Psoas muscle (tissue), 7 donors: ENCODE measurements at regions not wholly inside any gene's neighbourhood (a gene's known extent, or its start where the extent isn't known, plus 50 kb on each side); places are given as distances from the start of the nearest gene placed in this dataset.

Experiments used
- ATAC-seq, 4 donors: fragments of 200-7000 bp; cut with Tn5 transposase; one replicate each; pipeline ENCODE4 v1.9.1; 2020; ENCODE audit warnings: moderate library complexity in 3 of 4, mild to moderate bottlenecking in 2 of 4
- DNase-seq, 2 donors: peaks; one replicate each; pipeline ENCODE4 v3.0.0-alpha.2; 2020
- H3K27ac ChIP-seq: fragments of 200-600 bp; one replicate; pipeline ENCODE4 v1.8.0; 2022
- H3K27me3 ChIP-seq, 3 donors: fragments of 200-600 bp in 1 of 3; one replicate each; pipeline versions ENCODE4 v1.6.1 to v1.8.0; 2013 to 2022; ENCODE audit warnings: low read length in 2 of 3, mild to moderate bottlenecking in 2 of 3, moderate library complexity in 1 of 3; ENCODE audit not compliant: insufficient read depth in 3 of 3
- H3K36me3 ChIP-seq, 2 donors: fragments of 200-600 bp in 1 of 2; one replicate each; pipeline versions ENCODE4 v1.6.1 to v1.8.0; 2013 to 2022; ENCODE audit warnings: low read depth in 1 of 2, mild to moderate bottlenecking in 1 of 2, moderate library complexity in 1 of 2; ENCODE audit not compliant: insufficient read depth in 1 of 2
- H3K4me1 ChIP-seq: fragments of 200-600 bp; one replicate; pipeline ENCODE4 v1.8.0; 2022
- H3K4me3 ChIP-seq: fragments of 200-600 bp; one replicate; pipeline ENCODE4 v1.8.0; 2022; ENCODE audit warnings: mild to moderate bottlenecking
- H3K9me3 ChIP-seq: fragments of 200-600 bp; one replicate; pipeline ENCODE4 v1.8.0; 2022
- CTCF ChIP-seq: fragments of 200-600 bp; IDR thresholded peaks from one replicate; pipeline ENCODE4 v1.8.0; 2022; ENCODE audit warnings: antibody characterized with exemption
- WGBS, 3 donors: extraction: QIAGEN DNeasy Blood & Tissue Kit; methylation state at CpG; one replicate each; pipeline versions ENCODE4 v1.1.6 to v1.1.7; 2013; 5-methylcytosine and 5-hydroxymethylcytosine counted together
- intact Hi-C, 2 donors: fragments of 100-400 bp; cut with DNase I; formaldehyde crosslinking; loops; one replicate each; pipeline versions ENCODE4 v1.11.0 to v1.14.2; 2022
- donor health status: healthy with polysubstance abuse.
- donor health status: DM: no; HTN: no; CAD: no; lungs with moderate emphysema.
- donor health status: Bipolar disorder and iron deficiency.
- donor health status: healthy.
- donor health status: DM: yes; HTN: yes; CAD: no.
- donor health status: DM: no; HTN: no; CAD: no.
- donor health status: DM: yes; HTN: yes; CAD: no.

- ATAC-seq, result peak in 1 of 4 donors; percentile 28
- DNase-seq, result no peak
- 60 to 66% (median 63%) methylated on average over 2 of the region's 2 CpGs for WGBS, 3 donors
- H3K27me3 ChIP-seq, result peaks cover 0 to 7% (median 0%) of the 10 kb centered on the region in 3 donors
- peaks cover 1% of the 10 kb centered on the region for H3K4me1 ChIP-seq
- intact Hi-C loops, result no loop called here
- no peak overlapping the region for H3K27ac ChIP-seq
- no peak overlapping the region for H3K4me3 ChIP-seq
- no peaks in the 10 kb centered on the region for H3K36me3 ChIP-seq
- no peak for TF ChIP-seq CTCF
- no peaks in the 10 kb centered on the region for H3K9me3 ChIP-seq
Measured at GRCh38 chr15:61660579-61660978, 399.7 kb downstream of the VPS13C start.

GRCh38 chr15:61659566-61660190, 400.6 kb downstream of the VPS13C start:
- Histone ChIP-seq H3K9me3 (no peaks in the 10 kb centered on the region), H3K27ac (no peak overlapping the region), H3K36me3 (no peaks in the 10 kb centered on the region), H3K27me3 (peaks cover 0 to 7% (median 0%) of the 10 kb centered on the region in 3 donors), H3K4me1 (peaks cover 8% of the 10 kb centered on the region), H3K4me3 (no peak overlapping the region)
- DNase-seq, result no peak
- no peak for ATAC-seq
- no peak for TF ChIP-seq CTCF
- intact Hi-C loops, result no loop called here
- 62 to 69% (median 65%) methylated on average over 5 of the region's 5 CpGs for WGBS, 3 donors

GRCh38 chr15:61657461-61657860, 402.8 kb downstream of the VPS13C start:
- Histone ChIP-seq H3K4me1 (peaks cover 20% of the 10 kb centered on the region), H3K4me3 (no peak overlapping the region), H3K36me3 (no peaks in the 10 kb centered on the region), H3K27me3 (no peaks in the 10 kb centered on the region), H3K27ac (no peak overlapping the region), H3K9me3 (no peaks in the 10 kb centered on the region)
- intact Hi-C loops, result no loop called here
- 85 to 92% (median 91%) methylated on average over 4 of the region's 4 CpGs for WGBS, 3 donors
- no peak for TF ChIP-seq CTCF
- no peak for DNase-seq
- no peak for ATAC-seq

DNA sequence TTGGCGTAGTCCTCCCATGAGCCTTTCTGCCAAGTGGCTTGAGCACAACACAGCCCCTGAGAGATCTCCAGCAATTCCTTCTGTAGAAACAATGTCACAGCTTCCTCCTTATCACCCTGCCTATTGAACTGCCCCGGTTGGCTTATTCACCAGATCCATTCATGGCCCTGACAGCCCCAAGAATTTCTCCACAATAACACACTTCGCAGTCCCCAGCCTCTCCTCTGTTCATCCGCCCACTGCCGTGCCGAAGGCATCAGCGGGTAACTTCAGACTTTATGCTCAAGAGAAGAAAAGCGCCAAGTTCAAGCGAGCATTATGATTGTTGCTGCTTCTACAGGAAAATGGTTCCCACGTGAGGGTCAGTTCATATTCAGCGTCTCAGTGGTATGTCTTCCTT, 403.9 kb downstream of the VPS13C start:
- 96 to 97% (median 96%) methylated on average over 11 of the region's 11 CpGs for WGBS, 3 donors
- Histone ChIP-seq H3K4me3 (no peak overlapping the region), H3K9me3 (no peaks in the 10 kb centered on the region), H3K27me3 (no peaks in the 10 kb centered on the region), H3K36me3 (no peaks in the 10 kb centered on the region), H3K4me1 (peaks cover 21% of the 10 kb centered on the region), H3K27ac (no peak overlapping the region)
- no peak for DNase-seq
- no peak for ATAC-seq
- intact Hi-C loops, result no loop called here
- TF ChIP-seq CTCF, result no peak

- TF ChIP-seq CTCF, result no peak
- Histone ChIP-seq H3K27me3 (no peaks in the 10 kb centered on the region), H3K9me3 (no peaks in the 10 kb centered on the region), H3K4me1 (peaks cover 21% of the 10 kb centered on the region), H3K36me3 (no peaks in the 10 kb centered on the region), H3K27ac (no peak overlapping the region), H3K4me3 (no peak overlapping the region)
- WGBS, 3 donors, result 52 to 82% (median 62%) methylated on average over 3 of the region's 3 CpGs
- no peak for ATAC-seq
- intact Hi-C loops, result no loop called here
- DNase-seq, result no peak
Measured at GRCh38 chr15:61655881-61656280, 404.4 kb downstream of the VPS13C start.
